A549 (cell line): ENCODE measurements at regions not wholly inside any gene's neighbourhood (a gene's known extent, or its start where the extent isn't known, plus 50 kb on each side); places are given as distances from the start of the nearest gene placed in this dataset.

Experiments used
- ATAC-seq, 2 experiments: fragments of 200-7000 bp in 1 of 2; fragments of >200 bp in 1 of 2; cut with Nextera tagmentation in 1 of 2; cut with Tn5 transposase in 1 of 2; 3 replicates each; pipeline versions ENCODE4 v1.8.0 to v1.9.1; 2018 to 2020; ENCODE audit warnings: mild to moderate bottlenecking in 1 of 2, moderate library complexity in 1 of 2
- CTCF ChIA-PET: fragments of 300-600 bp; sonication (Branson Sonifier 250); formaldehyde crosslinking; extraction: SDS; loops from one replicate; lab custom pipeline; 2021; ENCODE audit warnings: antibody characterized with exemption, inconsistent platforms; lab: Yijun Ruan, JAX
- POLR2A ChIA-PET: fragments of 350-600 bp; formaldehyde crosslinking; extraction: SDS; loops from one replicate; lab custom pipeline; 2021; ENCODE audit warnings: antibody characterized with exemption, inconsistent platforms; lab: Yijun Ruan, JAX
- DNase-seq, 2 experiments: peaks; one replicate each; pipeline versions ENCODE4 v3.0.0 to v3.0.0-alpha.2; 2011 to 2016; ENCODE audit warnings: low read depth in 1 of 2, low spot score in 1 of 2
- FAIRE-seq: peaks from 2 replicates; lab custom pipeline; 2011; peaks lifted over from hg19 to GRCh38; lab: Jason Lieb, UNC
- H3K27ac ChIP-seq, 2 experiments: fragments of >200 bp; sonication (Bioruptor Twin); formaldehyde crosslinking; 3 replicates each; pipeline ENCODE4 v1.5.1; 2016 to 2017
- H3K4me1 ChIP-seq: fragments of >200 bp; sonication (Bioruptor Twin); formaldehyde crosslinking; 3 replicates; pipeline ENCODE4 v1.6.1; 2016
- H3K4me2 ChIP-seq: fragments of >200 bp; sonication (Bioruptor Twin); formaldehyde crosslinking; 3 replicates; pipeline ENCODE4 v1.6.1; 2016
- H3K4me3 ChIP-seq: fragments of >200 bp; sonication (Bioruptor Twin); formaldehyde crosslinking; 3 replicates; pipeline ENCODE4 v1.5.1; 2016
- H3K9me3 ChIP-seq: fragments of >200 bp; sonication (Bioruptor Twin); formaldehyde crosslinking; 3 replicates; pipeline ENCODE4 v1.6.1; 2016
- CHD2 ChIP-seq: fragments of 150-350 bp; IDR thresholded peaks from 2 replicates; pipeline ENCODE4 v1.6.1; 2014; ENCODE audit warnings: low read length; ENCODE audit not compliant: partially characterized antibody
- CHD4 ChIP-seq: fragments of 200-600 bp; sonication (generic); IDR thresholded peaks from 2 replicates; pipeline ENCODE4 v1.6.1; 2016; ENCODE audit warnings: antibody characterized with exemption, mild to moderate bottlenecking, borderline replicate concordance
- CTCF ChIP-seq: fragments of >200 bp; sonication (Bioruptor Twin); formaldehyde crosslinking; IDR thresholded peaks from 3 replicates; pipeline ENCODE4 v1.5.1; 2016
- ELK1 ChIP-seq: fragments of 150-350 bp; IDR thresholded peaks from 2 replicates; pipeline ENCODE4 v1.6.1; 2014; ENCODE audit warnings: low read depth, mild to moderate bottlenecking, low read length
- EP300 ChIP-seq, 2 experiments: fragments of >200 bp; sonication (Bioruptor Twin); formaldehyde crosslinking; IDR thresholded peaks; 2 replicates in 1 of 2; 3 replicates in 1 of 2; pipeline ENCODE4 v1.6.1; 2016 to 2017
- ESRRA ChIP-seq: fragments of 150-350 bp; IDR thresholded peaks from 2 replicates; pipeline ENCODE4 v1.6.1; 2014; ENCODE audit warnings: mild to moderate bottlenecking, low read length, borderline replicate concordance
- FOSL2 ChIP-seq, 2 experiments: fragments of 450-650 bp in 1 of 2; fragments of >200 bp in 1 of 2; sonication (Bioruptor Twin) in 1 of 2; formaldehyde crosslinking; IDR thresholded peaks; 2 replicates each; pipeline versions ENCODE4 v1.5.0 to v1.6.1; 2016 to 2020; ENCODE audit warnings: mild to moderate bottlenecking in 1 of 2, moderate library complexity in 1 of 2
- HES2 ChIP-seq: fragments of >200 bp; sonication (Bioruptor Twin); formaldehyde crosslinking; IDR thresholded peaks from 2 replicates; pipeline ENCODE4 v1.6.1; 2016
- HEYL ChIP-seq: fragments of 250-450 bp; sonication (Bioruptor Pico); IDR thresholded peaks from 2 replicates; pipeline ENCODE4 v1.8.0; 2021; ENCODE audit warnings: mild to moderate bottlenecking, moderate library complexity
- HOXA7 ChIP-seq: fragments of 250-450 bp; sonication (Bioruptor Pico); IDR thresholded peaks from 2 replicates; pipeline ENCODE4 v1.5.0; 2020; ENCODE audit warnings: mild to moderate bottlenecking, moderate library complexity
- JUN ChIP-seq, 2 experiments: fragments of >200 bp; sonication (Bioruptor Twin); formaldehyde crosslinking; IDR thresholded peaks; 2 replicates in 1 of 2; 3 replicates in 1 of 2; pipeline ENCODE4 v1.6.1; 2016 to 2017
- KDM1A ChIP-seq: fragments of 200-600 bp; sonication (generic); IDR thresholded peaks from 2 replicates; pipeline ENCODE4 v1.6.1; 2016; ENCODE audit warnings: low read depth, mild to moderate bottlenecking
- KDM5A ChIP-seq: fragments of 200-600 bp; sonication (generic); IDR thresholded peaks from 2 replicates; pipeline ENCODE4 v1.6.1; 2016; ENCODE audit warnings: antibody characterized with exemption, mild to moderate bottlenecking
- MAFK ChIP-seq: fragments of 450-650 bp; IDR thresholded peaks from 2 replicates; pipeline ENCODE4 v1.6.1; 2014; ENCODE audit not compliant: partially characterized antibody
- MAX ChIP-seq: IDR thresholded peaks from 2 replicates; pipeline ENCODE4 v1.6.1; 2012
- NFE2L2 ChIP-seq: fragments of 150-350 bp; conservative IDR thresholded peaks from 2 replicates; pipeline ENCODE4 v1.6.1; 2014; ENCODE audit warnings: low read length
- NPAS2 ChIP-seq: fragments of 250-450 bp; sonication (Bioruptor Pico); IDR thresholded peaks from 2 replicates; pipeline ENCODE4 v1.8.0; 2022; ENCODE audit warnings: mild to moderate bottlenecking, moderate library complexity, borderline replicate concordance
- PHF8 ChIP-seq: fragments of 200-600 bp; sonication (generic); IDR thresholded peaks from 2 replicates; pipeline ENCODE4 v1.6.1; 2016; ENCODE audit warnings: low read depth, mild to moderate bottlenecking, antibody characterized with exemption, moderate library complexity, borderline replicate concordance
- REST ChIP-seq: fragments of 200-600 bp; sonication (generic); IDR thresholded peaks from 2 replicates; pipeline ENCODE4 v1.6.1; 2016; ENCODE audit warnings: antibody characterized with exemption, mild to moderate bottlenecking, moderate library complexity
- RFX5 ChIP-seq: fragments of 450-650 bp; IDR thresholded peaks from 2 replicates; pipeline ENCODE4 v1.7.1; 2014; ENCODE audit warnings: antibody characterized with exemption, mild to moderate bottlenecking, moderate library complexity
- TP53 ChIP-seq: fragments of 250-450 bp; sonication (Bioruptor Pico); IDR thresholded peaks from 2 replicates; pipeline ENCODE4 v1.5.0; 2021; ENCODE audit warnings: mild to moderate bottlenecking, moderate library complexity
- ZC3H11A ChIP-seq: fragments of 450-650 bp; IDR thresholded peaks from 2 replicates; pipeline ENCODE4 v1.6.1; 2014; ENCODE audit warnings: antibody characterized with exemption, mild to moderate bottlenecking
- ZSCAN20 ChIP-seq: fragments of 250-450 bp; sonication (Bioruptor Pico); IDR thresholded peaks from 2 replicates; pipeline ENCODE4 v1.8.0; 2022; ENCODE audit warnings: mild to moderate bottlenecking, moderate library complexity
- WGBS: methylation state at CpG from one replicate; pipeline ENCODE4 v1.1.6; 2017; ENCODE audit errors: missing lambda C conversion rate; 5-methylcytosine and 5-hydroxymethylcytosine counted together

GRCh38 chr6:43967719-43968091 lies 159.5 kb downstream of the MRPL14 start:
- ChIA-PET CTCF (interaction anchor here (0.7 to 1.6 kb wide), 5 partner anchors 10 to 192 kb away, joined by 3 to 4 read pairs (median 3); no protein-coding TSS in a partner anchor), POLR2A (no interaction called here)
- no peak for ATAC-seq
- 80% methylated on average over 3 of the region's 3 CpGs for WGBS
- Histone ChIP-seq H3K9me3 (no peaks in the 10 kb centered on the region; the same call in 2 of the 3 replicates), H3K4me3 (no peak overlapping the region), H3K27ac (no peak overlapping the region), H3K4me1 (peaks cover 9% of the 10 kb centered on the region; the same call in 1 of the 3 replicates), H3K4me2 (no peak overlapping the region)
- no peak for FAIRE-seq
- TF ChIP-seq TP53 (CRISPR knock-in tag) (no peak), CHD4 (no peak), HEYL (no peak)
- no peak for DNase-seq

- Histone ChIP-seq H3K4me1 (peaks cover 5% of the 10 kb centered on the region; the same call in 1 of the 3 replicates), H3K4me3 (no peak overlapping the region), H3K27ac (no peak overlapping the region), H3K9me3 (no peaks in the 10 kb centered on the region; the same call in 2 of the 3 replicates), H3K4me2 (no peak overlapping the region)
- 72% methylated on average over 10 of the region's 10 CpGs for WGBS
- ChIA-PET POLR2A (no interaction called here), CTCF (interaction anchor here (1.0 to 1.6 kb wide), 4 partner anchors 19 to 198 kb away, joined by 3 to 4 read pairs (median 3); no protein-coding TSS in a partner anchor)
- ATAC-seq (no peak), FAIRE-seq (no peak), DNase-seq (no peak)
- no peak for TF ChIP-seq JUN (IDR thresholded peaks at IDR 0.05)
- no peak for TF ChIP-seq FOSL2 (IDR thresholded peaks at IDR 0.05)
- no peak for TF ChIP-seq FOSL2 (CRISPR knock-in tag; IDR thresholded peaks at IDR 0.05)
- TF ChIP-seq KDM1A, result no peak
- no peak for TF ChIP-seq CTCF
- TF ChIP-seq EP300 (IDR thresholded peaks at IDR 0.05), result no peak
- no peak for TF ChIP-seq KDM5A
- TF ChIP-seq MAFK, result no peak
- TF ChIP-seq HES2, result no peak
- TF ChIP-seq ZC3H11A, result no peak
- TF ChIP-seq NFE2L2, result no peak
- TF ChIP-seq NPAS2 (CRISPR knock-in tag), result no peak
- no peak for TF ChIP-seq REST
- no peak for TF ChIP-seq CHD2
- no peak for TF ChIP-seq MAX
- TF ChIP-seq HOXA7 (CRISPR knock-in tag), result no peak
- no peak for TF ChIP-seq ELK1
- no peak for TF ChIP-seq PHF8
- TF ChIP-seq RFX5, result no peak
- no peak for TF ChIP-seq ZSCAN20
- no peak for TF ChIP-seq ESRRA
Observed at GRCh38 chr6:43966853-43967718, 160.2 kb downstream of the MRPL14 start.
